ENCODE measurements at regions not wholly inside any gene's neighbourhood (a gene's known extent, or its start where the extent isn't known, plus 50 kb on each side); places are given as distances from the start of the nearest gene placed in this dataset.

GRCh38 chr13:111650626-111651025 is 330.2 kb downstream of the TEX29 start:
- no peak for TF ChIP-seq POLR2A (IDR thresholded peaks at IDR 0.05)
- no peak for TF ChIP-seq POLR2AphosphoS5 (IDR thresholded peaks at IDR 0.05)
- no peak for TF ChIP-seq CTCF (IDR thresholded peaks at IDR 0.05)
- TF ChIP-seq EP300 (IDR thresholded peaks at IDR 0.05): no peak

Data from sigmoid colon (tissue), 4 donors.